ENCODE measurements at regions not wholly inside any gene's neighbourhood (a gene's known extent, or its start where the extent isn't known, plus 50 kb on each side); places are given as distances from the start of the nearest gene placed in this dataset.

DNA sequence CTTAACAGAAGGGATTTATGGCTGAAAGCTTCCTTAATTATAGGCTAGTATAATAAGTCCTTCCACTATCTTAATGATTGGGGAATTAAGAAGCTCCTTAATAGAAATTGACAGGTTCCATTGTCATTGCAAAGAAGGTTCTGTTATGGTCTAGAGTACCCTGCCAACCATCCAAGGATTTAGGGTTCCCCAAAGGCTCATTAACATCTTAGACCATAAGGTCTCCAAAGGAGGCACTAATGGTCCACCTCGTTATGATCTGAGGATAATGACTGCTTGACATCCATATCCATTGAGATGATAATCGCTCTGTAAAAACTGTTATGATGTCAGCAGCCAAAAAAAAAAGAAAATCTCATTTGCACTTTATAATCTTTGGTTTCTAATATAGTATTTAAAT is 441.6 kb downstream of the GBA3 start:
- H3K4me3 Mint-ChIP-seq (ENCODE audit: unreplicated experiment) = no peak overlapping the region
- BruUV-seq (replicated peaks) = no TSS peak
- H3K36me3 Mint-ChIP-seq (ENCODE audit: insufficient read depth, unreplicated experiment) = no peaks in the 10 kb centered on the region
- no peaks in the 10 kb centered on the region for H3K4me1 Mint-ChIP-seq (ENCODE audit: insufficient read depth, unreplicated experiment)
- ChIA-PET POLR2A (no interaction called here), CTCF (interaction anchor here (0.6 to 0.9 kb wide), 4 partner anchors 277 to 583 kb away, joined by 3 to 7 read pairs (median 3); no protein-coding TSS in a partner anchor)
- no peaks in the 10 kb centered on the region for H3K27me3 Mint-ChIP-seq (ENCODE audit: insufficient read depth, unreplicated experiment)
- no peak for DNase-seq (ENCODE audit: unreplicated experiment)
- no peaks in the 10 kb centered on the region for H3K9me3 Mint-ChIP-seq (ENCODE audit: unreplicated experiment)
- TF ChIP-seq, protein P1, sequence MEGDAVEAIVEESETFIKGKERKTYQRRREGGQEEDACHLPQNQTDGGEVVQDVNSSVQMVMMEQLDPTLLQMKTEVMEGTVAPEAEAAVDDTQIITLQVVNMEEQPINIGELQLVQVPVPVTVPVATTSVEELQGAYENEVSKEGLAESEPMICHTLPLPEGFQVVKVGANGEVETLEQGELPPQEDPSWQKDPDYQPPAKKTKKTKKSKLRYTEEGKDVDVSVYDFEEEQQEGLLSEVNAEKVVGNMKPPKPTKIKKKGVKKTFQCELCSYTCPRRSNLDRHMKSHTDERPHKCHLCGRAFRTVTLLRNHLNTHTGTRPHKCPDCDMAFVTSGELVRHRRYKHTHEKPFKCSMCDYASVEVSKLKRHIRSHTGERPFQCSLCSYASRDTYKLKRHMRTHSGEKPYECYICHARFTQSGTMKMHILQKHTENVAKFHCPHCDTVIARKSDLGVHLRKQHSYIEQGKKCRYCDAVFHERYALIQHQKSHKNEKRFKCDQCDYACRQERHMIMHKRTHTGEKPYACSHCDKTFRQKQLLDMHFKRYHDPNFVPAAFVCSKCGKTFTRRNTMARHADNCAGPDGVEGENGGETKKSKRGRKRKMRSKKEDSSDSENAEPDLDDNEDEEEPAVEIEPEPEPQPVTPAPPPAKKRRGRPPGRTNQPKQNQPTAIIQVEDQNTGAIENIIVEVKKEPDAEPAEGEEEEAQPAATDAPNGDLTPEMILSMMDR (IDR thresholded peaks at IDR 0.05; ENCODE audit: unreplicated experiment) = no peak
- no peak overlapping the region for H3K27ac Mint-ChIP-seq (ENCODE audit: low read depth, unreplicated experiment)
- intact Hi-C loops (cut with micrococcal nuclease) = loop anchor here (2.0 to 10.0 kb wide), 2 partner anchors 172 to 200 kb away; no protein-coding TSS in a partner anchor

DNA sequence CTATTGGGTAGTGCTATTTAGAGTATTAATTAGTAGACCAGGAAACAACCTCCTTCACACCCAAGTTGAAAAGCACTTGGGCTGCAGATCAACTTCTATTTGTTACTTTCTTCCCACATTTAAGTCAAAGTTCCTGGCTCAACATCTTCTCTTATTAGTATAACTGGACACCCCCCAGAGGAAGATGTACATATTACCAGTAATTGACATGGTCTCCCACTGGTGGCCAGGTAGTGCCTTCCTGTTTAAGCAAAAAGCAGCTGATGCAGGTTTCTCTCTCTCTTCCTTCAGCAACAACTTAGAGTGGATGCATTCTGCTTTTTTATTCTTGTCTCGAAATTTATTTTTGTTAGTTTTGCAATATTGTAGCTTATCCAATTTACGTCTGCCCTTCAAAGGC is 438.1 kb downstream of the GBA3 start:
- peak; percentile 14 for DNase-seq (ENCODE audit: unreplicated experiment)
- CTCF ChIA-PET = interaction anchor here (0.8 to 1.6 kb wide), 3 partner anchors 105 to 587 kb away, joined by 3 to 8 read pairs (median 5); no protein-coding TSS in a partner anchor
- no peaks in the 10 kb centered on the region for H3K4me1 Mint-ChIP-seq (ENCODE audit: insufficient read depth, unreplicated experiment)
- no peaks in the 10 kb centered on the region for H3K9me3 Mint-ChIP-seq (ENCODE audit: unreplicated experiment)
- POLR2A ChIA-PET = no interaction called here
- intact Hi-C loops (cut with micrococcal nuclease) = loop anchor here (2.0 to 10.0 kb wide), 2 partner anchors 204 to 234 kb away; no protein-coding TSS in a partner anchor
- no TSS peak for BruUV-seq (replicated peaks)
- no peak overlapping the region for H3K27ac Mint-ChIP-seq (ENCODE audit: low read depth, unreplicated experiment)
- TF ChIP-seq, protein P1 (IDR thresholded peaks at IDR 0.05; ENCODE audit: unreplicated experiment) = no peak
- H3K36me3 Mint-ChIP-seq (ENCODE audit: insufficient read depth, unreplicated experiment) = no peaks in the 10 kb centered on the region
- no peaks in the 10 kb centered on the region for H3K27me3 Mint-ChIP-seq (ENCODE audit: insufficient read depth, unreplicated experiment)
- H3K4me3 Mint-ChIP-seq (ENCODE audit: unreplicated experiment) = no peak overlapping the region

DNA sequence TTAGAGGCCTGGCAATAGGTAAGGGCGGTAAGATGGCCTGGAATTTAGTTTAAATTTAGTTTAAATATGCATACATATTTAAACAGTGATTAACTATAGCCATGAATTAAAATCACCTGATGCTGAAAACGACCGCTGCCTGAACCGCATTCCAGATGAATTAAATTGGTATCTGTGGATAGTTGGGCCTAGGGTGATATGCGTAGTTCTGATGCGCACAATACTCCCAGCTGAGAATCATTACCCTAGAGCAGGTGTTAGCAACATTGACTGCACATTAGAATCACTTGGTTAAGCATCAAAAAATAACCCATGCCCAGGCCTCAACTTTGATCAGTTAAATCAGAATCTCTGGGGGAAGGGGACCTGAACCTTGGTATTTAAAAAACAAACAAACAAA is 432.4 kb downstream of the GBA3 start:
- Mint-ChIP-seq H3K27me3 (ENCODE audit: insufficient read depth, unreplicated experiment) (no peaks in the 10 kb centered on the region), H3K9me3 (ENCODE audit: unreplicated experiment) (no peaks in the 10 kb centered on the region), H3K4me3 (ENCODE audit: unreplicated experiment) (no peak overlapping the region), H3K36me3 (ENCODE audit: insufficient read depth, unreplicated experiment) (no peaks in the 10 kb centered on the region), H3K27ac (ENCODE audit: low read depth, unreplicated experiment) (no peak overlapping the region), H3K4me1 (ENCODE audit: insufficient read depth, unreplicated experiment) (no peaks in the 10 kb centered on the region)
- CTCF ChIA-PET = no interaction called here
- BruUV-seq (replicated peaks) = no TSS peak
- intact Hi-C loops (cut with micrococcal nuclease) = no loop called here
- no peak for DNase-seq (ENCODE audit: unreplicated experiment)
- POLR2A ChIA-PET = no interaction called here
- TF ChIP-seq, protein P1 (IDR thresholded peaks at IDR 0.05; ENCODE audit: unreplicated experiment) = no peak

DNA sequence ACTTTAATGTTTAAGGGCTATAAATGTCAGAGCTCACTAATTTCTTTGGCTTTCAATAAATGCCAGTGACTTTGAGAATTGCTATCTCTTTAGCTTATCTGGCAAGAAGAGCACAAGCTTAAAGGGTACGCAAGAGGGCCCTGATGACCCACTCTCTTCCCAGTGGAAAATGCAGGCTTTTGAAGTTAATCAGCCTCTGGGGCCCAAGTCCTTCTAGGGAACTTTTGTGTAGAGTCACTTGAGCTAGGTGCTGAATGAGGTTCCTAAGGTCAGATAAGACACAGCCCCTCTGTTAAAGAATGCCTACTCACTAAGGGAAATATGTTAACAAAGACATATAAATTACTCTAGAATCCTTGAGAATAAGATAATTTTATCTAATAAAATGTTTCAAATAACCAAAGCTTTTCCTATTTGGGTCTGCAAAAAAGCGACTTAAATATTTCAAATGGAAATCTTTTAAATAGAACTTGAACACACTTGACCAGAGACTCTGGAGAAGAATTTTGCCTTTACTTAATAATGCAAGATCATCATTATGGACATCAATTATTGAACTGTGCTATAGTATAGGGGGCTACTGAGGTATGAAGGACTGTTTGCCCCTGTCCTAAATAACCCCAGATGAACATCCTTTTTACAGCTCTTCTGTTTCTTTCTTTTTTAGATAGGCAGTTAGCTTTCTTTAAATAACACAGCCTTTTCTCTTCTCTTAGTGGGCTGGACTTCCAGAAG is 430.1 kb downstream of the GBA3 start:
- H3K4me1 Mint-ChIP-seq (ENCODE audit: insufficient read depth, unreplicated experiment) = no peaks in the 10 kb centered on the region
- no peak overlapping the region for H3K4me3 Mint-ChIP-seq (ENCODE audit: unreplicated experiment)
- ChIA-PET POLR2A (interaction anchor here (1.3 kb wide), 1 partner anchor 13 kb away, joined by 5 read pairs; no protein-coding TSS in a partner anchor), CTCF (interaction anchor here (0.7 to 1.0 kb wide), 3 partner anchors 13 to 225 kb away, joined by 3 to 5 read pairs (median 4); no protein-coding TSS in a partner anchor)
- BruUV-seq (replicated peaks) = no TSS peak
- intact Hi-C loops (cut with micrococcal nuclease) = no loop called here
- no peaks in the 10 kb centered on the region for H3K9me3 Mint-ChIP-seq (ENCODE audit: unreplicated experiment)
- TF ChIP-seq, protein P1 (IDR thresholded peaks at IDR 0.05; ENCODE audit: unreplicated experiment) = no peak
- no peaks in the 10 kb centered on the region for H3K27me3 Mint-ChIP-seq (ENCODE audit: insufficient read depth, unreplicated experiment)
- H3K27ac Mint-ChIP-seq (ENCODE audit: low read depth, unreplicated experiment) = no peak overlapping the region
- no peaks in the 10 kb centered on the region for H3K36me3 Mint-ChIP-seq (ENCODE audit: insufficient read depth, unreplicated experiment)
- DNase-seq (ENCODE audit: unreplicated experiment) = no peak
